Neural progenitor cell (in vitro differentiated cells): ENCODE measurements at regions not wholly inside any gene's neighbourhood (a gene's known extent, or its start where the extent isn't known, plus 50 kb on each side); places are given as distances from the start of the nearest gene placed in this dataset.

Source experiments
- DNase-seq: peaks from one replicate; pipeline ENCODE4 v3.0.0-alpha.2; 2016; ENCODE audit warnings: low spot score
- H2AFZ ChIP-seq: fragments of 200-600 bp; sonication (generic); replicated peaks from 2 replicates; pipeline ENCODE4 v1.6.1; 2016; ENCODE audit warnings: antibody characterized with exemption
- H3F3A ChIP-seq: fragments of 200-600 bp; sonication (generic); 2 replicates; pipeline ENCODE4 v1.6.1; 2016; ENCODE audit warnings: antibody characterized with exemption, low read depth
- H3K27ac ChIP-seq: fragments of 200-600 bp; sonication (generic); 2 replicates; pipeline ENCODE4 v1.5.1; 2016; ENCODE audit warnings: mild to moderate bottlenecking
- H3K27me3 ChIP-seq: fragments of 200-600 bp; sonication (generic); 2 replicates; pipeline ENCODE4 v1.6.1; 2016; ENCODE audit warnings: mild to moderate bottlenecking, moderate library complexity
- H3K36me3 ChIP-seq: fragments of 200-600 bp; sonication (generic); 2 replicates; pipeline ENCODE4 v1.5.1; 2016
- H3K4me1 ChIP-seq: fragments of 200-600 bp; sonication (generic); 2 replicates; pipeline ENCODE4 v1.6.1; 2016; ENCODE audit warnings: mixed run types
- H3K4me2 ChIP-seq: fragments of 200-600 bp; sonication (generic); 2 replicates; pipeline ENCODE4 v1.6.1; 2016
- H3K4me3 ChIP-seq: fragments of 200-600 bp; sonication (generic); 2 replicates; pipeline ENCODE4 v1.5.1; 2016
- H3K79me2 ChIP-seq: fragments of 200-600 bp; sonication (generic); 2 replicates; pipeline ENCODE4 v1.6.1; 2016; ENCODE audit warnings: low read depth
- H3K9ac ChIP-seq: fragments of 200-600 bp; sonication (generic); 2 replicates; pipeline ENCODE4 v1.6.1; 2016
- H3K9me3 ChIP-seq: fragments of 200-600 bp; sonication (generic); 2 replicates; pipeline ENCODE4 v1.5.1; 2016; ENCODE audit warnings: low read depth
- H4K20me1 ChIP-seq: fragments of 200-600 bp; sonication (generic); 2 replicates; pipeline ENCODE4 v1.6.1; 2016; ENCODE audit warnings: low read depth
- H3K27ac Mint-ChIP-seq: 3 replicates; pipeline ENCODE4 v1.8.0; 2021; ENCODE audit warnings: mixed read lengths
- H3K27me3 Mint-ChIP-seq: 2 replicates; pipeline ENCODE4 v1.8.0; 2022; ENCODE audit warnings: low read depth, mild to moderate bottlenecking, inconsistent platforms, moderate library complexity, mixed read lengths; ENCODE audit not compliant: insufficient read depth
- H3K36me3 Mint-ChIP-seq: 3 replicates; pipeline ENCODE4 v1.8.0; 2021; ENCODE audit warnings: mixed read lengths
- H3K4me1 Mint-ChIP-seq: 3 replicates; pipeline ENCODE4 v1.8.0; 2021; ENCODE audit warnings: mixed read lengths
- H3K4me3 Mint-ChIP-seq: 3 replicates; pipeline ENCODE4 v1.8.0; 2021; ENCODE audit warnings: mild to moderate bottlenecking, moderate library complexity, mixed read lengths
- H3K9me3 Mint-ChIP-seq: 3 replicates; pipeline ENCODE4 v1.8.0; 2020; ENCODE audit warnings: mixed read lengths
- EZH2 ChIP-seq: fragments of 200-600 bp; sonication (generic); IDR thresholded peaks from 2 replicates; pipeline ENCODE4 v1.6.1; 2017; ENCODE audit warnings: antibody characterized with exemption, mild to moderate bottlenecking, moderate library complexity
- EZH2phosphoT487 ChIP-seq: fragments of 200-600 bp; sonication (generic); IDR thresholded peaks from 2 replicates; pipeline ENCODE4 v1.6.1; 2017; ENCODE audit warnings: antibody characterized with exemption
- TF ChIP-seq, protein P1 (sequence below): fragments of 200-600 bp; sonication (generic); IDR thresholded peaks from 2 replicates; pipeline ENCODE4 v1.5.1; 2017; ENCODE audit warnings: antibody characterized with exemption, mild to moderate bottlenecking

GRCh38 chrX:13473442-13474163, 95.8 kb upstream of the EGFL6 start:
- Histone ChIP-seq H3K27ac (peak overlapping the region; percentile 30), H3K9ac (no peak overlapping the region)
- TF ChIP-seq EZH2phosphoT487 = no peak
- no peak for TF ChIP-seq EZH2

GRCh38 chrX:13472975-13473374, 96.4 kb upstream of the EGFL6 start:
- DNase-seq = no peak
- Histone ChIP-seq H2AFZ (no peak overlapping the region), H3K4me2 (peak overlapping the region; percentile 52), H3F3A (peaks cover 28% of the 10 kb centered on the region), H3K4me3 (no peak overlapping the region), H3K36me3 (no peaks in the 10 kb centered on the region), H3K9me3 (no peaks in the 10 kb centered on the region), H3K27me3 (no peaks in the 10 kb centered on the region), H4K20me1 (no peaks in the 10 kb centered on the region), H3K79me2 (no peaks in the 10 kb centered on the region), H3K4me1 (peaks cover 43% of the 10 kb centered on the region), H3K9ac (no peak overlapping the region), H3K27ac (peak overlapping the region; percentile 30)
- Mint-ChIP-seq H3K27ac (peak overlapping the region; percentile 29), H3K4me1 (peaks cover 30% of the 10 kb centered on the region), H3K27me3 (peaks cover 7% of the 10 kb centered on the region), H3K36me3 (no peaks in the 10 kb centered on the region), H3K9me3 (peaks cover 7% of the 10 kb centered on the region), H3K4me3 (no peak overlapping the region)
- TF ChIP-seq EZH2phosphoT487 = no peak
- TF ChIP-seq, protein P1, sequence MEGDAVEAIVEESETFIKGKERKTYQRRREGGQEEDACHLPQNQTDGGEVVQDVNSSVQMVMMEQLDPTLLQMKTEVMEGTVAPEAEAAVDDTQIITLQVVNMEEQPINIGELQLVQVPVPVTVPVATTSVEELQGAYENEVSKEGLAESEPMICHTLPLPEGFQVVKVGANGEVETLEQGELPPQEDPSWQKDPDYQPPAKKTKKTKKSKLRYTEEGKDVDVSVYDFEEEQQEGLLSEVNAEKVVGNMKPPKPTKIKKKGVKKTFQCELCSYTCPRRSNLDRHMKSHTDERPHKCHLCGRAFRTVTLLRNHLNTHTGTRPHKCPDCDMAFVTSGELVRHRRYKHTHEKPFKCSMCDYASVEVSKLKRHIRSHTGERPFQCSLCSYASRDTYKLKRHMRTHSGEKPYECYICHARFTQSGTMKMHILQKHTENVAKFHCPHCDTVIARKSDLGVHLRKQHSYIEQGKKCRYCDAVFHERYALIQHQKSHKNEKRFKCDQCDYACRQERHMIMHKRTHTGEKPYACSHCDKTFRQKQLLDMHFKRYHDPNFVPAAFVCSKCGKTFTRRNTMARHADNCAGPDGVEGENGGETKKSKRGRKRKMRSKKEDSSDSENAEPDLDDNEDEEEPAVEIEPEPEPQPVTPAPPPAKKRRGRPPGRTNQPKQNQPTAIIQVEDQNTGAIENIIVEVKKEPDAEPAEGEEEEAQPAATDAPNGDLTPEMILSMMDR = peak; percentile 33

More at GRCh38 chrX:13473442-13474163, 95.8 kb upstream of the EGFL6 start:
- no peaks in the 10 kb centered on the region for H3K36me3 ChIP-seq
- no peaks in the 10 kb centered on the region for H4K20me1 ChIP-seq
- no peaks in the 10 kb centered on the region for H3K79me2 ChIP-seq
- Mint-ChIP-seq H3K27ac (peak overlapping the region; percentile 64), H3K4me1 (peaks cover 30% of the 10 kb centered on the region), H3K27me3 (peaks cover 5% of the 10 kb centered on the region), H3K9me3 (peaks cover 8% of the 10 kb centered on the region), H3K36me3 (no peaks in the 10 kb centered on the region), H3K4me3 (no peak overlapping the region)
- H3K4me1 ChIP-seq = peaks cover 43% of the 10 kb centered on the region
- peaks cover 28% of the 10 kb centered on the region for H3F3A ChIP-seq
- DNase-seq = peak; percentile 55
- H3K9me3 ChIP-seq = no peaks in the 10 kb centered on the region
- H3K4me2 ChIP-seq = peak overlapping the region; percentile 52
- H3K4me3 ChIP-seq = no peak overlapping the region
- H2AFZ ChIP-seq = peak overlapping the region; percentile 68
- H3K27me3 ChIP-seq = no peaks in the 10 kb centered on the region

DNA sequence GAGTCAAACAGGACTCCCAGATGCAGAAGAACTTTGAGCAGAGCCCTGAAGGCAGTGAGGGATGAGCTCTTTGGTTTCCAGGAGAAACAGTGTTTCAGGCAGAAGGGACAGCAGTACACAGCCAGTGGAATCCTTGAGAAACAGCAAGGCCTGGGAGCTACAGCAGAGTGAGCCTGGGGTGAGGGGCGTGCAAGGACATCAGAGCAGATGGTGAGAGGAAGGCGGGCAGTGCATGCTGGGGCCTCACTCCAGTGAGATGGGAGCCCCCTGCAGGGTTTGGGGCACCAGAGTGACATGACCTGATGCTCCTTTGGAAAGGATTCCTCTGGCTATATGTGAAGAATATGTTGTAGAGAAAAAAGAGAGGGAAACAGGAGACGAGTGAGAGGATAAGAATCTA, 98.1 kb upstream of the EGFL6 start:
- H3K27me3 Mint-ChIP-seq = peaks cover 7% of the 10 kb centered on the region
- Histone ChIP-seq H3K36me3 (no peaks in the 10 kb centered on the region), H3F3A (peaks cover 28% of the 10 kb centered on the region), H3K4me1 (peaks cover 43% of the 10 kb centered on the region), H3K4me3 (no peak overlapping the region), H3K27me3 (no peaks in the 10 kb centered on the region), H2AFZ (no peak overlapping the region), H3K9ac (no peak overlapping the region), H3K4me2 (peak overlapping the region; percentile 2), H3K79me2 (no peaks in the 10 kb centered on the region), H3K27ac (no peak overlapping the region), H3K9me3 (no peaks in the 10 kb centered on the region), H4K20me1 (no peaks in the 10 kb centered on the region)
- H3K36me3 Mint-ChIP-seq = no peaks in the 10 kb centered on the region
- peaks cover 30% of the 10 kb centered on the region for H3K4me1 Mint-ChIP-seq
- TF ChIP-seq EZH2phosphoT487 = no peak
- TF ChIP-seq, protein P1 = no peak
- no peak for TF ChIP-seq EZH2
- peak; percentile 39 for DNase-seq
- peak overlapping the region; percentile 86 for H3K27ac Mint-ChIP-seq
- H3K9me3 Mint-ChIP-seq = peaks cover 5% of the 10 kb centered on the region
- peak overlapping the region; percentile 44 for H3K4me3 Mint-ChIP-seq

DNA sequence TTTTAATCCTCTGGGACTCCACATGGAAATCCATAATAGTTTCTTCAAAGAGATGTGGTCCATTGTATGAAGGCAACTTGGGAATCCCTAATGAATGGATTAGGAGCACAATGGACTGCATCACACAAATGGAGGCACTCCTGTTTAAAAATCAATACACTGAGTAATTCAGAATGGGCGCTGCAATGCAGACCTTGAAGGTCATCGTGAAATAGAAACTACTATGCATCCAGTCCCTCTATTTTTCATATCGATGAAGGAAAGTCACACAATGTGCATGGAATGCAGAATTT, 98.8 kb upstream of the EGFL6 start:
- no peak overlapping the region for H3K4me3 Mint-ChIP-seq
- peaks cover 30% of the 10 kb centered on the region for H3K4me1 Mint-ChIP-seq
- Histone ChIP-seq H3K27ac (no peak overlapping the region), H3K4me2 (peak overlapping the region; percentile 2), H3F3A (peaks cover 28% of the 10 kb centered on the region), H3K9ac (no peak overlapping the region), H3K79me2 (no peaks in the 10 kb centered on the region), H3K36me3 (no peaks in the 10 kb centered on the region), H3K4me1 (peaks cover 43% of the 10 kb centered on the region), H3K9me3 (no peaks in the 10 kb centered on the region), H2AFZ (no peak overlapping the region), H4K20me1 (no peaks in the 10 kb centered on the region), H3K27me3 (no peaks in the 10 kb centered on the region), H3K4me3 (no peak overlapping the region)
- H3K27ac Mint-ChIP-seq = peak overlapping the region; percentile 86
- H3K9me3 Mint-ChIP-seq = peaks cover 5% of the 10 kb centered on the region
- no peaks in the 10 kb centered on the region for H3K36me3 Mint-ChIP-seq
- peaks cover 7% of the 10 kb centered on the region for H3K27me3 Mint-ChIP-seq
- no peak for TF ChIP-seq EZH2phosphoT487
- no peak for TF ChIP-seq EZH2
- TF ChIP-seq, protein P1 = no peak
- DNase-seq = peak; percentile 46
